ENCODE measurements at regions not wholly inside any gene's neighbourhood (a gene's known extent, or its start where the extent isn't known, plus 50 kb on each side); places are given as distances from the start of the nearest gene placed in this dataset.
A peak's percentile ranks its signal among the peaks of the same experiment; 100 is the strongest.

- no peak for DNase-seq (ENCODE audit: low spot score)
These were observed 161.4 kb upstream of the CAMK1G start for GRCh38 chr1:209421978-209422680.

- no peak for DNase-seq (ENCODE audit: low spot score)
These were observed 157.6 kb upstream of the CAMK1G start for GRCh38 chr1:209425959-209426358.

GRCh38 chr1:209427277-209427676, 156.2 kb upstream of the CAMK1G start:
- no peak for DNase-seq (ENCODE audit: low spot score)

- DNase-seq (ENCODE audit: low spot score) = no peak
These were observed 155.7 kb upstream of the CAMK1G start for GRCh38 chr1:209427811-209428210.

- peak; percentile 29 for DNase-seq (ENCODE audit: low spot score)
These were observed 155.1 kb upstream of the CAMK1G start for GRCh38 chr1:209428241-209428921.

- no peak for DNase-seq (ENCODE audit: low spot score)
These were observed 153.9 kb upstream of the CAMK1G start for GRCh38 chr1:209429611-209430010.

GRCh38 chr1:209430107-209430506, 153.4 kb upstream of the CAMK1G start:
- DNase-seq (ENCODE audit: low spot score) = no peak

- no peak for DNase-seq (ENCODE audit: low spot score)
These were observed 152.7 kb upstream of the CAMK1G start for GRCh38 chr1:209430821-209431259.

GRCh38 chr1:209431402-209431801, 152.1 kb upstream of the CAMK1G start:
- no peak for DNase-seq (ENCODE audit: low spot score)

GRCh38 chr1:209431813-209432442, 151.6 kb upstream of the CAMK1G start:
- no peak for DNase-seq (ENCODE audit: low spot score)

GRCh38 chr1:209432443-209432825, 151.1 kb upstream of the CAMK1G start:
- no peak for DNase-seq (ENCODE audit: low spot score)

- DNase-seq (ENCODE audit: low spot score) = peak; percentile 22
These were observed 149.9 kb upstream of the CAMK1G start for GRCh38 chr1:209433649-209434031.

GRCh38 chr1:209434066-209434465, 149.4 kb upstream of the CAMK1G start:
- no peak for DNase-seq (ENCODE audit: low spot score)

GRCh38 chr1:209434631-209435217, 148.8 kb upstream of the CAMK1G start:
- no peak for DNase-seq (ENCODE audit: low spot score)

GRCh38 chr1:209435654-209436566, 147.6 kb upstream of the CAMK1G start:
- DNase-seq (ENCODE audit: low spot score) = peak; percentile 82

- no peak for DNase-seq (ENCODE audit: low spot score)
These were observed 143.7 kb upstream of the CAMK1G start for GRCh38 chr1:209439828-209440227.

GRCh38 chr1:209443361-209443931, 140.1 kb upstream of the CAMK1G start:
- no peak for DNase-seq (ENCODE audit: low spot score)

GRCh38 chr1:209443975-209444651, 139.4 kb upstream of the CAMK1G start:
- no peak for DNase-seq (ENCODE audit: low spot score)

- DNase-seq (ENCODE audit: low spot score) = no peak
These were observed 138.6 kb upstream of the CAMK1G start for GRCh38 chr1:209444961-209445360.

GRCh38 chr1:209445576-209445975, 137.9 kb upstream of the CAMK1G start:
- no peak for DNase-seq (ENCODE audit: low spot score)

Measured in HT-29 (cell line).